COLO829 (cell line): ENCODE measurements at regions not wholly inside any gene's neighbourhood (a gene's known extent, or its start where the extent isn't known, plus 50 kb on each side); places are given as distances from the start of the nearest gene placed in this dataset.
"Not testable (repeated sequence)": the region's sequence is repeated elsewhere in the genome, so short reads cannot be mapped to it uniquely, and the experiment has no call there.

ENCODE experiments used
- DNase-seq: peaks from one replicate; pipeline ENCODE4 v3.0.0; 2012; ENCODE audit warnings: low spot score

DNA sequence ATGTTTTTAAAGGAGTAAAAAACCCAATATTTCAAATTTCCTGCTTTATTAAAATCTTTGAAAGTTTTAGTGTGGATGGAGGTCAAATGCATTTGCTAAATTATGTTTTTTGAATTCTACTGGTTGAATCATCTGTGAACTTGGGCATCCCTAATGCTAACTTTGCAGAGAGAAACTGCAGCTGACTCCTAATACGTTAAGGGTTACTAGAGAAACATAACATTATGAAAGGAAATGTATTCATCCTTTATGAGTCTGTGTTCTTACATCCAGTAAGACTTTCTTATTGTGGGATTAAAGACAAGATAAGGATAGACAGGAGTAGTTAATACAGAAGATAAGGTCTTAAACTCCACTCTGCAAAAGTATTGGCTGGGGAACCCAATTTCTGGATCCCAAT is 140.6 kb downstream of the FAM124B start:
- DNase-seq: no peak

DNA sequence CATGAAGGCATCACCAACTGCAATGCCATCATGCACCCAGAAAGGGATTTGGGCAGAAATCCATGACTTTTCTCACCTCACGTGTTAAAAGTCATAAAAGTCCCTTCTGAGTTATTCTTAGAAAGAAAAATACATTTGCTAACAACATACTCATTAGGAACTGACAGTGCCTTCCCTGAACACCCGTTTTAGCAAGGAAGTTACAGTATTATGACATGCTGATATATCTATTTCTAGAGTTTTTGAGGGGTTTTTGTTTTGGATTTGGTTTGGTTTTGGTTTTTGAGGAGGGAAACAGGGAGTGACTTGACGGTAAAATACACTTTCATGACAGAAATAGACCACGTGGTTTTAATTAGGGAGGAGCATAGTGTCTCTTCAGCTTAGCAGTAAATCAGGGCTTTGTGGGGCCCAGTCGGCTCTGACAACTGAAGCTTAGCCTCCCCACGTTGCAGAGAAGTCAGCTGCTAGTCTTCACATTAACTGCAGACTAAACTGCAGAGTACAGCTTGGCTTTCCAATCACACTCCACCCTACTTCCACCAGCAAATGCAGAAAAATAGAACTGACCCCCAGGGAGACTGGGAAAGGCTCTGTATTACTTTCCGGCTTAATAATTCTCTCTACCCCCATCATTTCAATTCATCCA is 141.4 kb downstream of the FAM124B start:
- DNase-seq: no peak

DNA sequence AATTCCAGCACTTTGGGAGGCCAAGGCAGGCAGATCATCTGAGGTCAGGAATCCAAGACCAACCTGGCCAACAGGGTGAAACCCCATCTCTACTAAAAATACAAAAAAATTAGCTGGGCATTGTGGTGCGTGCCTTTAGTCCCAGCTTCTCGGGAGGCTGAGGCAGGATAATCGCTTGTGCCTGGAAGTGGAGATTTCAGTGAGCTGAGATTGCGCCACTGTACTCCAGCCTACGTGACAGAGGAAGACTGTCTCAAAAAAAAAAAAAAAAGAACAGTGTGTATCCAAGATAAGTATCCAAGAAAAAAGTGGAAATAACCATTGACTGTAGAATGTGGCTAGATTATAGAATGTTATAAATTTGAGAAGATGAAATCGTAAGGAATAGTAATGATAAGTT is 142.1 kb downstream of the FAM124B start:
- DNase-seq: no peak

DNA sequence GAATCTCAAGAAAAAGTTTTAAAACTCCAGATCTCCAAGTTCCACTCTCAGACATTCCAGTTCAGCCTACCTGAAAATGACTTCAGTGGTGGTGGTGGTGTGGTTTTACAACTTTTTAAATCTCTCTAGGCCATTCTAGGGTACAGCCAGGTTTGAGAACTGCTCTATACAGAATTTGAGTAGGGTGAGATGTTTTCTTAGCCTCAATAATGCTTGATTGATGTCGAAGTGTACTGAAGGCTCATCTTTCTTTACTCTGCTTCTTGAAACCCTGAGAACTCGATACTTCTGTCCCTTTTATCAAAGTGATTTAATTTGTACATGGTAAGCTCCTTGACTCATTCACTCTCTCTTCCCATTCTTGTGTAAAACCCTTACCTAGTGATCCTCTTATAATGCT is 143.8 kb downstream of the FAM124B start:
- DNase-seq: no peak

DNA sequence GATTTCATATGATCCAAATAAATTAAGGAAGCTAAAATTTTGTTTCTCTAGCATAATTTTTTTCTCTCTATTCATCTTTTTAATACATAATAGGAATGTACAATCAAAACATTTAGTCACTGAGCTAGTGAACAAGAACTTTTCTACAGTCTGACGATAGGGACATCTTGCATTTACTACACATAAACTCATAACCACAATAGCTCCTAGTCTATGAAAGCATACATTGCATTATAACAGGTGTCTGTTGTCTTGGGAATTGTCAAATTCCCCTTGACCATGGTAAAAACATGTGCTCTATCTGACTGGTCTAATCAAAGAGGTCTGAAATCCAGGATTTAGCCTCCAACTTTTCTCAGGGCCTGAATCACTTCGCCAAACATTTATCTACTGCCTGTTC is 144.8 kb downstream of the FAM124B start:
- no peak for DNase-seq

DNA sequence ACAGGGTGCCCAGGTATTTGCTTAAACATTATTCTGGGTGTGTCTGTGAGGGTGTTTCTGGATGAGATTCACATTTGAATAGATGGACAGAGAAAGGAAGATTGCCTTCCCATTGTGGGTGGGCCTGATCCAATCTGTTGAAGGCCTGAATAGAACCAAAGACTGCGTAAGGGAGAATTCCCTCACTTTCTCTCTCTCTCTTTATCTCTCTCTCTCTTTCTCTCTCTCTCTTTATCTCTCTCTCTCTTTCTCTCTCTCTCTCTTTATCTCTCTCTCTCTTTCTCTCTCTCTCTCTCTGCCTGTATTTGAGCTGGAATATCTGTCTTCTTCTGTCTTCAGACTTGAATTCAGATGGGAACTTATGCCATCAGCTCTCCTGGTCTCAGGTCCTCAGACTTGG is 148.4 kb downstream of the FAM124B start:
- DNase-seq: no peak

DNA sequence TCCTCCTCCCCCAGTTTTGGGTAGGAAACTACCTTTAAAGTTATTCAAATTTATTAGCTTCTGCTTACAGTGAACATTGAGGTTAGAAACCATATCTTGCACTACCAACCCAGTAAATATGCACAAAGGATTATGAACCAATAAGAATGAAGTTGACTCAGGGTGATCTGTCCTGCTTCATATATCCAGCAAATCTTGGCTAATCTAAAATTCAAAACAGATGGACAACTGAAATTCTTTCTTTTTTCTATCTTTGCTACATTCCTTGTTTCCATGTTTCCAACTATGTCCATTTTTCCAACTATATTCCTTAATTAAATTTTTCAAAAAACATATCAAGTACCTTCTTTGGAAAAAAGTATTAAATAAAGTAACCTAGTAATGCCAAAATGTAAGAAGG is 149.3 kb downstream of the FAM124B start:
- DNase-seq: no peak

DNA sequence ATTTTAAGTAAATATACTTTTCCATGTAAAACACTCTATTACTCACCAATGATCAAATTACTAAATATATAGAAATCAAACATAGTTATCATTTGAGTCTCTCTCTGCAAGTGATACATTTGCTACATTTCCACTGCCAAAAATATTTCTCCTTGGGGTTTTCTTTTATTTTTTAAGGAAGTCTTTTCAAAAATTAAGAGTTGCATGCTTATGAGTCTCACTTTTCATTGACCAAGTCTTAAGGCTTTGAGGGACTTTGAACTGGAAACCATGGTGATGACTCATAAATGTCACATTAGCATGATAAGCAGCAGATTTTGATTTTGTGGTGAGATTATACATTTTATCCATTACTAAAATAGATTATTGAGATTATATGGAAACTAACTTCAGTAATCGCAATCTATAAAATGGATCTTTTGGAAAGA is 152.9 kb downstream of the FAM124B start:
- DNase-seq: peak; percentile 62

DNA sequence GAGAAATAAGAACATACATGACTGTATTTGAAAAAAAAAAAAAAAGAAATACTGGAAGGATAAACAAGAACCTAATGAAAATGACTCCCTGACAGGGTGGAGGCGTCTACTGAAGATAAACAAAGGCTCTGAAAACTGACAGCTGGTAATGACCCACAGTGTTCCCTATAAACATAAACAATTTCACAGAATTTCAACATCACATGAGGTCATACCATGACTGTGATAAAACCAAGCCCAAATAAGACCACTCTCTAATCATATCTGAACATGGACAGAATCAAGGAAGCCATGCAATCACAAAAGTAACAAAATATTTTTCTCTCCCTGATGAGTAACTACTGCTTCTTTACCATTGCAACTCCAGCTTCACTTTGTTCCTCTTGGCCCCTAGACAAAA is 159.3 kb downstream of the FAM124B start:
- DNase-seq: no peak

DNA sequence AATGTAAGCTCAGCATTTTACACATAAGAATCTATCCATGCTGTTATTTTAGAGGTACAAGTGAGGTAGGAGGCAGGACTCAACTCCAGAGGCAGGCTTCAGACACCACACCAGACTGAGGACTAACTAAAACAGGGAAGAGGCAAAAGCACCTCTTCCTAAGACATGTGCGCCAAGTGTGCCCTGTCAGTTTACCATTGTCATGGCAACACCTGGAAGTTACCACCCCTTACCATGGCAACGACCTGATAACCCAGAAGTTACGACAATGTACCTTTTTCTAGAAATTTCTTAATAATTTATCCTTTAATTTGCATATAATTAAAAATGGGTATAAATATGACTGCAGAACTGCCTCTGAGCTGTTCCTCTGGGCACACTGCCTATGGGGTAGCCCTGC is 160.1 kb downstream of the FAM124B start:
- no peak for DNase-seq

DNA sequence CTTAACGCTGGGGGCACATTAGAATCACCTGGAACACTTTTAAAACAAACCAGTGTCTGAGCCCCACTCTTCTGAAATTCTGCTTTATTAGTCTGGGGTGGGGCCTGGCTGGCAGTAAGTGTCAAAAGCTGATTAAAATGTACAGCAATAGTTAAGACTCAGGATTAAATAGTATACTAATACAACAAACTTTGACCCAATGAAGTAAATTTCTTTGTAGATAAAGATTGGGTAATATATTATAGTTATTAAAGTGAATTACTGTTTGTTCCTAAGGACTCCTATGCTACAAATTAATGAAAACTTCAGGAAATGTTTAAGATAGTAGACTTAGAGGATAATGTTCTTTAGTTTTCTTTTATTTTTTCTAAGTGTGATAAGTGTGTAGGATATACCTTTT is 160.9 kb downstream of the FAM124B start:
- no peak for DNase-seq

DNA sequence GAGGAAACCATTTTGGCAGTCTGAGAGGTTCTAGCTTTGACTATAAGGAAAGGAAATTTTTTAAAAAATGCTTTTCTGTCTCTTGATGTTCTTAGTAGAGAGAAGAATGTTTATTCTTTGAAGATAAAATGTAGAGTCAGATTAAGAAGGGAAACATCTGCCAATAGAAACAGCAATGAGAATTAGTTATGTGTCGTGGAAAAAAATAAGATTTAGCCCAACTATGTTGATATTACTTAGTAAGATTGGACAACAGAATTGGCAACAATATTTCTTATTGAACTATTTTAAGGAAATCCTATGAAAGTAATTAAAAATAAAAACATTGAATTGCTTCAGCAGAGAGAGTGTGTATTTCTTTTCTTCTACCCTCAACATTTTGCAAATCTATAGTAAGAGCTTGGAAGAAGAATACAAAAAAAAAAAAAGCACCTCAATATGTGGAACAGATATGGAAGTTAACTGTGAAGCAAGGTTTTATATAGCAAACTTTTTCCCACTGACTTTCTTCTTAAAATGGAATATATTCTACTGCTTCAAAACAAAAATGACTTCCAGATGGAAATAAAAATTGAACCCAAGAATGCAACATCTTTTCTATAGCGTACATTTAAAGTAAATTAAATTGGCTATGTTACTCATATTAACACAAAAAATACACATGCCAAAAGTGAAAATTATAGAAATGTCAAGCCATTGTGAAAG is 177.9 kb downstream of the FAM124B start:
- no peak for DNase-seq

DNA sequence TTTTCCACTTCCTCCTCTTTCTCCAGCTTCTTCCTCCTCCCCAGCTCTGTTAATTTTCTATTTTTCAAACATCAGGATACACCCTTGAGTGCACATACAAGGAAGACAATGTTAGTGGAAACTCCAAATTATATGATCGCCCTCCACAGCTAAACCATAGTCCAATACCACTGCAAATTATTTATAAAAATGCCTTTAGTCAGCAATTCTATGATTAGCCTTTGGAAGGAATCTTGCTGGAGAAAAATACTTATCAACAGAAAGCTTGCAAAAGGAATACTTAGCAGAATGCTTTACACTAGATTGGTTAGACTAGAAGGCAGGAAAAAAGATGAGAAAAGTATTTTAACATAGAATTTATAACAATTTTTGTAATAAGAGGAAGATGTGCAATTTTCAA is 178.9 kb downstream of the FAM124B start:
- DNase-seq: no peak

DNA sequence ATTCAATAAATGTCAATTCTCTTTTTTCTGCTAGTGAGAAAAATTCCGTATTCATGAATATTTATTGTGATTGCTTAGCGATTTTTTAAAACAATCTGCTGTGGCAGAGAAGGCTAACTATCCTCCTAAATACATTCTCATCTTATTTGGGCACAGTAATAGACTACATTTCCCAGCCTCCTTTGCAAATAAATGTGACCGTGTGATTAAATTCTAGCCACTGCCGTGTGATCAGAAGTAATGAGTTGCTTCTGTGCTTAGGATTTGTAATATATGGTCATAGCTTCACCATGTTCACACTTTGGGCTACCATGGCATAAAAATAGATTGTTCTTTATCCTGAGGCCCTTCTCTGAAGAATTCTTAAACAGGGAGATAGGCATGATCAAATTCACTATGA is 179.6 kb downstream of the FAM124B start:
- no peak for DNase-seq

DNA sequence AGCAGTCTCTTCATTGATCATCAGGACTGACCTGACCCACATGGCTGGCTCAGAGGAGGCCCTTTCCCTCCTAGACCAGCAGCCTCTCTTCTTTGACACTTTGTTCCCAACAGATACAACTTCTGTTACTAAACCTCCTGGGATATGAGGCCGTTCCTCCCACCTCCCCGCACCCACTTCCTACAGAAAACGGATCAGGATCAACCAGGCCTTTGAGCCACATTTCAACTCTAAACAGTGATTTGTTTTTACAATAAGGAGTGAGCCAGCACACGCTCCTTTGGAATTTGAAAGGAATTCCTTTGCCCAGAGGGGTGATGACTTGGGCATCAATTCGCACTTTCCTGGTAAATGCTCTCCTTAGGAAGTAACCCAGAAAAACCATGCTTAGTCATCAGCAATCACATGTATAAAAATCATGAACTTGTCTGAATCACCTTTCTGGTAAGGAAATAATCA is 180.4 kb downstream of the FAM124B start:
- DNase-seq: peak; percentile 88

DNA sequence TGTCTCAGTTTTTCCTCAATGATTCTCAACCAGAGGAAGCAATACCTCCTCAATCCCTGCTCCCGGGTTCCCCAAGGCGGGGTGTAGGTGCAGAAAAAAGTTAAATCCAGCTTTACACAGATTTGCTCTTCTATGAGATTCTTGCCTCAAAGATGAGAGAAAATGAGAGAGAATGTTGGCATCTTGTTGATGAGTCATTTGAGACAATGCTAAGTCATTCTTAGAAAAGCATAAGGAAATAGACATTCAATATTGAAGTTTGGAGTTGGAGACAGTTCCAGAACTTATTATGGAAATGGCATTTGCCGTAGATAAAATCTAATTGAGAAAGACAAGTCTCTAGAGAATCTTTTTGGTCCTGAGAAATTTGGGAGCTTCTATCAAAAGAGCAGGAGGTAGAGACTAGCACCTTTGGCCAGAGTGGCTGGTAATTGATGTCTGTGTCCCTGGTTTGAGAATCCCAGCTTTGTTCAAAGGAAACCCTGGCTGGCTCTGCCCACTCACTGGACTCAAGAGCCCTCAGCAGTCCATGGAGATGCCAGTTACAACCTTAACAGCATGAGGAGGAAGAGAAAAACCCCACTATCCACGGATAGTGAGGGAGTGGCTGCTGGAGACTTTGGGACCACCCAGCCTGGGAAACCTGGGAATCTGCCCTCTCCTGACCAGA is 181.2 kb downstream of the FAM124B start:
- DNase-seq: no peak

DNA sequence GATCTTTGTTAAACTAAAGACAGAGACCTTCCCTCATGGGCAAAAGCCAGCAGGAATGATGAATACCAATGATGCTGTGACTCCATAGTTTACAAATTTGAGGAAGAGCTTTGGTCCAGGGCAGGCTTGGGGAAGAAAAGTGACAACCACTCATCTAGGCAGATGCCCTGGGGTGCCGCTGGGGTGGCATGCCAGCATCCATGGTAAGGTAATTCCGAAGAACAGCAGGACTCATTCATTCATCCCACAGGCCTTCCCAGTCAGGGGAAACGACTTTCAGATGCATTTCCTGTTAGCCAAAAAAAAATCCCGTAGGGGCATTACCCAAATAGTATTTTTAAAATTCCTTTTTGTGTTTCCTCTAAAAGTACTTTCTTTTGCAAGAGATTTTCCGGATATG is 180.7 kb upstream of the SERPINE2 start:
- peak; percentile 63 for DNase-seq

DNA sequence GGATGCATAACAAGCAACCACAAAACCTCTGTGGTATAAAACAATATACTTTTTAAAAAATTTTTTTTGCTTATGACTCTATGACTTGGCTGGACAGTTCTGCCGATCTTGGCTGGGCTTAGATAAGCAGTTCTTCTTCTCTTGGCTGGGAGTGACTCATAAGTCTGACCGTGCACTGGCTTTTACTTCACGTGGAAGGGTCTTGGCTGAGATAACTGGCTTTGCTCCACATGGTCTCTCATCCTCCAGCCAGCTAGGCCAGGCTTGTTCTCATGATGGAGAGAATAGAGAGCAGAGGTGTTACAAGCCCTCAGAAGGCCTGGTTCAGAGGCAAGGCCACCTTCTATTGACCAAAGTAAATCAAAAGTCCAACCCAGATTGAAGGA is 178.9 kb upstream of the SERPINE2 start:
- DNase-seq: no peak

DNA sequence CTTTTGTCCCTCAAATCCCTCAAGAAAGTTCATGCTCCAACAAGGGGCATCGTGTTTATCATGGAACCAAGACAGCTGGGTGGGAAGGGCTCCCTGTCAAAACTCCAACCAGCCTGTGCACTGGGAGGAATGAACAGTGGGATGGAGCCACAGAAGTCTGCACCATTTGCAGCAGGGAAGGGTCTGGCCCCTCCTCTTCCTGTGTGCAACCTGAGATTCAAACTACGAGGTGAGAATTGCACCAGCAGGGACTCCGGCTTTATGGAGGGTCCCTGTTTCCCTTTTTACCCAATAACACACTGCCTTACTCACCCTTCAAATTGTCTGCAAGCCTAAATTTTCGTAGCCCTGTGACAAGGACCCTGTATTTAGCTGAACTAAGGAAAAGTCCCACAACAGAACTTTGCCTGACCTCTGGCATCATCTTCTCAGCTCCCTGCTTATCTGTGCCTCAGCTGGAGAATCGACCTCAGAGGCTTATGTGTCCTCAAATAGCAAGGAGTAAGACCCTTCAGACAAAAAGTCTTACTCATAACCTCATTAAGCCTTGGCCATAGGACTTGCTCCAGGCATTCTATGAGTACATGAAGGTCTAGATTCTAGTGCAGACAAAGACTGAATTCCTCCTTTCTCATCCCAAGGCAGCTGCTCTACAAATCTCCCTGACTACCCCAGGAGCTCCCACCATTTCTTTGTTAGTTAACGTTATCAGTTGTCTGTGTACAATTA is 178.3 kb upstream of the SERPINE2 start:
- DNase-seq: no peak

DNA sequence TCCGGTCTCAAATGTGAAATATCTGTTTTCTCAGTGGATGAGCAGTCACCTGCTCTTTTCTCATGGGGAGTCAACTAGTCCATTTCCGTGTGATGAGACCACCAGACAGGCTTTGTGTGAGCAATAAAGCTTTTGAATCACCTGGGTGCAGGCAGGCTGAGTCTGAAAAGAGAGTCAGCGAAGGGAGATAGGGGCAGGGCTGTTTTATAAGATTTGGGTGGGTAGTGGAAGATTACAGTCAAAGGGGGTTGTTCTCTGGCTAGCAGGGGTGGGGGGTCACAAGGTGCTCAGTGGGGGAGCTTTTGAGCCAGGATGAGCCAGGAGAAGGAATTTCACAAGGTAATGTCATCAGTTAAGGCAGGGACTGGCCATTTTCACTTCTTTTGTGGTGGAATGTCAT is 176.5 kb upstream of the SERPINE2 start:
- not testable (repeated sequence) for DNase-seq

DNA sequence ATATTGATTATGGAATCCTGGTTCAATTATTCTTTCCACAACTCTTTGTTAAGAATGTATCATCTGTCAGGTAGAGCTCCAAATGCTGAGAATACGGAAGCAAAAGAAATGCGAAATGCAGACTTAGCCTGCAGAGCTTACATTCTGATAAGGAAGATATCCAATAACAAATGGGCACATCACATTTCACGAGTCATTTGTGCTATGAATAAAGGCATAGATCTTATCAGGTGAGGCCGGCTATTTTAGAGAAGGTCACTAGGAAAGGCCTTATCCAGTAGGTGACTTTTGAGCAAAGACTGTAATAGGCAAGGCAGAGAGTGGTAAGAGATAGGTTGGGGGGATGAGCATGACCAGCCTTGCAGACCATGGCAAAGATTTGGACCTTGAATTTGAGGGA is 174.3 kb upstream of the SERPINE2 start:
- DNase-seq: no peak

DNA sequence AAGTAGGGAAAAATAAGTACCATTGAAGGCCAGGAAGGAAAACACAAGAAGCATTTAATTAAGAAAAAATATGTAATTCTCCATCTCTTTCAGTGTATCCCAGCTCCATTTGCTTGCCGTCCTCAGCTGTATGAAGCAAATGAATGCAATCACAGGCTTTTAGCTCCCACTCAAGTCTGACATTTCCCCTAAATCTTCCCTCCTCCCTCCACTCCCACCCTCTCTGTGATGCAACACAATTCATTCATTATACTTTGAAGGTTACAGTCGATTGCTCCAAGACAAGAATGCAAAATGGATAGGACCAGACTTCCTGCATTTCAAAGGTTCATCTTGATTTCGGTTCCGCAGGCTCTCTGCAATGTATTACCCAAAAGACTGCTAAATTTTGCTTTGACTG is 172.7 kb upstream of the SERPINE2 start:
- DNase-seq: peak; percentile 83

DNA sequence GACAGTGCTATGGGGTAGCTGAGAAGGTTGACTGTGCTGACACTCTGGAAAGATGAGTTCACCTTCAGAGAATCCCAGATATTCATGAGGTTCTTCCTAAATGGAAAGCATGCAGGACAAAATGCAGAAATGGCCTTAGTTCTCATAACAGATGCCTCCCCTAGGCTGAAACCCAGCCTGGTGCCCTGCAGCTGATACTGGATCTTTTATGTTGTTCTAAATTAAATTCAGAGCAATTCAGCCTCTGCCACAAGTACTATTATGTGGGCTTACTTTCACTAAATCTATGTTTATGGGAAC is 172.0 kb upstream of the SERPINE2 start:
- DNase-seq: no peak
